Smooth muscle cell (in vitro differentiated cells): ENCODE measurements at regions not wholly inside any gene's neighbourhood (a gene's known extent, or its start where the extent isn't known, plus 50 kb on each side); places are given as distances from the start of the nearest gene placed in this dataset.

ENCODE experiments used
- DNase-seq: peaks from one replicate; lab custom pipeline; 2025; ENCODE audit not compliant: unreplicated experiment; lab: John Stamatoyannopoulos, UW
- H2AFZ ChIP-seq: fragments of 200-600 bp; sonication (generic); 2 replicates; pipeline ENCODE4 v1.6.0; 2016; ENCODE audit warnings: antibody characterized with exemption, low read depth, mild to moderate bottlenecking
- H3F3A ChIP-seq: fragments of 200-600 bp; sonication (generic); 2 replicates; pipeline ENCODE4 v1.6.0; 2017; ENCODE audit warnings: antibody characterized with exemption, low read depth
- H3K27ac ChIP-seq: fragments of 200-600 bp; sonication (generic); 2 replicates; pipeline ENCODE4 v1.5.1; 2016; ENCODE audit warnings: low read depth, mild to moderate bottlenecking
- H3K27me3 ChIP-seq: fragments of 200-600 bp; sonication (generic); 2 replicates; pipeline ENCODE4 v1.6.1; 2016; ENCODE audit warnings: low read depth, mild to moderate bottlenecking
- H3K36me3 ChIP-seq: fragments of 200-600 bp; sonication (generic); 2 replicates; pipeline ENCODE4 v1.5.1; 2016; ENCODE audit warnings: low read depth
- H3K4me1 ChIP-seq: fragments of 200-600 bp; sonication (generic); 2 replicates; pipeline ENCODE4 v1.5.1; 2016; ENCODE audit warnings: low read depth
- H3K4me2 ChIP-seq: fragments of 200-600 bp; sonication (generic); 2 replicates; pipeline ENCODE4 v1.6.0; 2016; ENCODE audit warnings: mild to moderate bottlenecking
- H3K4me3 ChIP-seq: fragments of 200-600 bp; sonication (generic); 2 replicates; pipeline ENCODE4 v1.5.1; 2016; ENCODE audit warnings: mild to moderate bottlenecking
- H3K79me2 ChIP-seq: fragments of 200-600 bp; sonication (generic); 2 replicates; pipeline ENCODE4 v1.6.0; 2016; ENCODE audit warnings: low read depth, mild to moderate bottlenecking
- H3K9ac ChIP-seq: fragments of 200-600 bp; sonication (generic); 2 replicates; pipeline ENCODE4 v1.6.0; 2016; ENCODE audit warnings: low read depth
- H3K9me3 ChIP-seq: fragments of 200-600 bp; sonication (generic); replicated peaks from 2 replicates; pipeline ENCODE4 v1.5.1; 2016; ENCODE audit warnings: low read depth
- H4K20me1 ChIP-seq: fragments of 200-600 bp; sonication (generic); 2 replicates; pipeline ENCODE4 v1.6.0; 2016; ENCODE audit warnings: low read depth
- WGBS: methylation state at CpG from one replicate; pipeline ENCODE4 v1.1.7; 2016; ENCODE audit warnings: low lambda C conversion rate; 5-methylcytosine and 5-hydroxymethylcytosine counted together
- TF ChIP-seq, protein P1 (sequence below): fragments of 200-600 bp; sonication (generic); IDR thresholded peaks from 2 replicates; pipeline ENCODE4 v1.5.1; 2017; ENCODE audit warnings: borderline replicate concordance, mild to moderate bottlenecking, antibody characterized with exemption; ENCODE audit not compliant: insufficient read depth, poor library complexity, severe bottlenecking

DNA sequence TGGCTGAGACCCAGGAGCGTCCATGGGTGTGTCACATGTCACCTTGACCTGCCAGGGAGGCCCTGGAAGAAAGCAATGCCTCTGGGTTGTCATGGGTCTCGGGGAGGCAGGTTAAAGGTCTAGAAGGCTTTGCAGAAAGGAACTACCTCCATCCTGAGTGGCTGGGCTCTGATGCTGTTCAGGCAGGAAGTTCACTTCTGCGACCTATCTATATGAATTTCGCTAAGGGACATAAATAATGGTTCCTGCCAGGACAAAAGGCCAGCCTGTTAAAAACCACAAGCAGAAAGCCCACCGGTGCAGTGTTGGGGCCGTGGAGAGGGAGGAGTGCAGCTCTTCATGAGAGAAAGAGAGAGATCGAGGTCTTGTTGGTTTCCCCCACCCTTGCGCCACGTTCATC is 182.9 kb downstream of the PTPN20 start:
- Histone ChIP-seq H2AFZ (no peak overlapping the region), H3K9me3 (no peaks in the 10 kb centered on the region), H3K79me2 (no peaks in the 10 kb centered on the region), H3K27me3 (no peaks in the 10 kb centered on the region), H3K4me1 (no peaks in the 10 kb centered on the region), H3K4me3 (no peak overlapping the region), H3F3A (no peaks in the 10 kb centered on the region), H3K36me3 (no peaks in the 10 kb centered on the region), H4K20me1 (no peaks in the 10 kb centered on the region), H3K9ac (no peak overlapping the region), H3K4me2 (no peak overlapping the region), H3K27ac (no peak overlapping the region)
- DNase-seq: no peak
- TF ChIP-seq, protein P1, sequence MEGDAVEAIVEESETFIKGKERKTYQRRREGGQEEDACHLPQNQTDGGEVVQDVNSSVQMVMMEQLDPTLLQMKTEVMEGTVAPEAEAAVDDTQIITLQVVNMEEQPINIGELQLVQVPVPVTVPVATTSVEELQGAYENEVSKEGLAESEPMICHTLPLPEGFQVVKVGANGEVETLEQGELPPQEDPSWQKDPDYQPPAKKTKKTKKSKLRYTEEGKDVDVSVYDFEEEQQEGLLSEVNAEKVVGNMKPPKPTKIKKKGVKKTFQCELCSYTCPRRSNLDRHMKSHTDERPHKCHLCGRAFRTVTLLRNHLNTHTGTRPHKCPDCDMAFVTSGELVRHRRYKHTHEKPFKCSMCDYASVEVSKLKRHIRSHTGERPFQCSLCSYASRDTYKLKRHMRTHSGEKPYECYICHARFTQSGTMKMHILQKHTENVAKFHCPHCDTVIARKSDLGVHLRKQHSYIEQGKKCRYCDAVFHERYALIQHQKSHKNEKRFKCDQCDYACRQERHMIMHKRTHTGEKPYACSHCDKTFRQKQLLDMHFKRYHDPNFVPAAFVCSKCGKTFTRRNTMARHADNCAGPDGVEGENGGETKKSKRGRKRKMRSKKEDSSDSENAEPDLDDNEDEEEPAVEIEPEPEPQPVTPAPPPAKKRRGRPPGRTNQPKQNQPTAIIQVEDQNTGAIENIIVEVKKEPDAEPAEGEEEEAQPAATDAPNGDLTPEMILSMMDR: no peak
- 89% methylated on average over 9 of the region's 9 CpGs for WGBS

DNA sequence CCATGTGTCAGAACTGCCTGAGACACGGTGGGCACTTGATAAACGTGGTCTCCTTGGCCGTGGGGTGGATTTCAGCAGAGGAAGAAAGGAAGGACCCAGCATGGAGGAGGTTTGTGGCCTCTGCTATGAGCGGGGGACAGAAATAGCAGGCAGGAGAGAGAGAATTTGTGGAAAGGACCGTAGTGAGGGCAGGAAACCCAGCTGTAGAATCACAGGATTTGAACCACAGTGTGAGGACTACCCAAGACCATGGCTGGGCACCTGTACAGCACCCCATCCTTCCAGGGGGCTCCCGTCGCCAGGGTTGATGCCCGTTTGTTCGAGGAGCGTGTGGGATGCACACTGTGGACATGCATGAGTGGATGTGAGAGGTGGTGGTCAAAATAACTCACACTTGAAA is 183.4 kb downstream of the PTPN20 start:
- H3K9ac ChIP-seq: no peak overlapping the region
- H3K9me3 ChIP-seq: no peaks in the 10 kb centered on the region
- H3K36me3 ChIP-seq: no peaks in the 10 kb centered on the region
- H3K4me3 ChIP-seq: no peak overlapping the region
- no peak for DNase-seq
- H3K4me1 ChIP-seq: no peaks in the 10 kb centered on the region
- no peak overlapping the region for H3K27ac ChIP-seq
- no peaks in the 10 kb centered on the region for H3F3A ChIP-seq
- no peak overlapping the region for H2AFZ ChIP-seq
- 91% methylated on average over 10 of the region's 10 CpGs for WGBS
- H3K27me3 ChIP-seq: no peaks in the 10 kb centered on the region
- H4K20me1 ChIP-seq: no peaks in the 10 kb centered on the region
- H3K4me2 ChIP-seq: no peak overlapping the region
- no peaks in the 10 kb centered on the region for H3K79me2 ChIP-seq
- TF ChIP-seq, protein P1: no peak

DNA sequence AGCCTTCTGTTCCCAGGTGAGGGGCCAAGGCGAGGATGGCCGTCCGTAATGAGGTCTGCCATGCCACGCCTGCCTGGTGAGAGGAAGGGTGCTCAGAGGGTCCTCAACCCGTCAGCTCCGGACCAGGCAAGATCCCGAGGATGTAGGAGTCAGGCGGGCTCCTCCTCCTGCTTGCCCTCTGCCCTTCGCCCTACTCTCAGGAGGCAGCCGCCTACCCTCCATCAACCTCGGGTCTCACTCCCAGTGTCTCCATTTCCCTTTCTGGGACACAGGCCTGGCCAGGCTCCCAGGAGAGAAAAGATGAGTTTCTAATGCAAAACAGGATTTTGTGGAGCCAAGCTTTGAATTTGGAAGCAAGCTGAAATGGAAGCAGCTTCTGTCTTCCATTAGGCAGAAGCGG is 184.0 kb downstream of the PTPN20 start:
- H3K4me1 ChIP-seq: no peaks in the 10 kb centered on the region

More for the DNA sequence above, 184.0 kb downstream of the PTPN20 start:
- H4K20me1 ChIP-seq: no peaks in the 10 kb centered on the region
- no peak overlapping the region for H3K4me2 ChIP-seq
- H3K79me2 ChIP-seq: no peaks in the 10 kb centered on the region
- H2AFZ ChIP-seq: no peak overlapping the region
- no peaks in the 10 kb centered on the region for H3K36me3 ChIP-seq
- H3K9ac ChIP-seq: no peak overlapping the region
- DNase-seq: no peak
- H3K4me3 ChIP-seq: no peak overlapping the region
- no peaks in the 10 kb centered on the region for H3F3A ChIP-seq
- H3K9me3 ChIP-seq: no peaks in the 10 kb centered on the region
- no peaks in the 10 kb centered on the region for H3K27me3 ChIP-seq
- H3K27ac ChIP-seq: no peak overlapping the region
- WGBS: 96% methylated on average over 12 of the region's 12 CpGs
- TF ChIP-seq, protein P1: no peak
